Activated CD8-positive, alpha-beta T cell treated with anti-CD3 and anti-CD28 coated beads for 36 hours (primary cell): ENCODE measurements at regions not wholly inside any gene's neighbourhood (a gene's known extent, or its start where the extent isn't known, plus 50 kb on each side); places are given as distances from the start of the nearest gene placed in this dataset.

Experiments used
- ATAC-seq: fragments of 200-7000 bp; cut with Tn5 transposase; one replicate; pipeline ENCODE4 v1.10.0; 2021; ENCODE audit warnings: mild to moderate bottlenecking, moderate library complexity
- CTCF ChIA-PET: fragments of 350-600 bp; sonication (Branson Sonifier 250); formaldehyde crosslinking; loops from one replicate; lab custom pipeline; 2021; ENCODE audit warnings: antibody characterized with exemption; lab: Charles Lee
- POLR2A ChIA-PET: fragments of 350-600 bp; sonication (Branson Sonifier 250); formaldehyde crosslinking; loops from one replicate; lab custom pipeline; 2021; ENCODE audit warnings: antibody characterized with exemption; lab: Charles Lee
- DNase-seq: peaks from one replicate; pipeline ENCODE4 v3.0.0-alpha.2; 2020
- H3K27ac Mint-ChIP-seq: one replicate; pipeline ENCODE4 v1.8.0; 2021; ENCODE audit warnings: mild to moderate bottlenecking, mixed read lengths
- H3K27me3 Mint-ChIP-seq: one replicate; pipeline ENCODE4 v1.8.0; 2021; ENCODE audit warnings: mixed read lengths
- H3K36me3 Mint-ChIP-seq: one replicate; pipeline ENCODE4 v1.8.0; 2021; ENCODE audit warnings: low read depth, mixed read lengths
- H3K4me1 Mint-ChIP-seq: one replicate; pipeline ENCODE4 v1.8.0; 2021; ENCODE audit warnings: low read depth, mixed read lengths
- H3K4me3 Mint-ChIP-seq: one replicate; pipeline ENCODE4 v1.8.0; 2021; ENCODE audit warnings: mild to moderate bottlenecking, moderate library complexity, mixed read lengths
- H3K9me3 Mint-ChIP-seq: one replicate; pipeline ENCODE4 v1.8.0; 2021; ENCODE audit warnings: mixed read lengths
- intact Hi-C: fragments of 100-400 bp; cut with micrococcal nuclease; formaldehyde crosslinking; loops from one replicate; pipeline ENCODE4 v1.10.0; 2022
- TF ChIP-seq, protein P1 (sequence below): fragments of 200-600 bp; IDR thresholded peaks from one replicate; pipeline ENCODE4 v1.8.0; 2022; ENCODE audit warnings: antibody characterized with exemption, mild to moderate bottlenecking

DNA sequence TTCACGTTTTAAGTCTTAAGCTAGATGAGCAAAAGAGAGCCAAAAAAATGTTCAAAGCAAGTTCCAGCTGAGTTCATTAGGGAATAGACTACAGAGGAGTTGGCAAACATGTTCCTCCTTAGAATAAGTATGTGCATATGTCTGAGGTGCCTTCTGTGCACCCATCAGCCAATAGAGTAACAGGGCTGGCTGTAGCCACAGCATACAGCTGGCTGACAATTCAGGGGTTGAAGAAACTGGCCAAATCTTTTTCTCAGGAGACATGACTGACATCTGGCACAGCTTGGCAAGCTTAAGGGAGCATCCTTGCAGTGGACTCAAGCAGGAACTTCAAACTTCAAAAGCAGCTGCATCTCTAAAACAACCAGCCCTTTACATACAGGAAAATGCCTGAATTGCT, 414.8 kb upstream of the PCDH20 start:
- Mint-ChIP-seq H3K4me1 (no peaks in the 10 kb centered on the region), H3K27me3 (no peaks in the 10 kb centered on the region), H3K9me3 (peaks cover 8% of the 10 kb centered on the region), H3K4me3 (no peak overlapping the region), H3K27ac (no peak overlapping the region), H3K36me3 (no peaks in the 10 kb centered on the region)
- intact Hi-C loops: no loop called here
- ChIA-PET CTCF (no interaction called here), POLR2A (no interaction called here)
- DNase-seq (no peak), ATAC-seq (no peak)
- TF ChIP-seq, protein P1, sequence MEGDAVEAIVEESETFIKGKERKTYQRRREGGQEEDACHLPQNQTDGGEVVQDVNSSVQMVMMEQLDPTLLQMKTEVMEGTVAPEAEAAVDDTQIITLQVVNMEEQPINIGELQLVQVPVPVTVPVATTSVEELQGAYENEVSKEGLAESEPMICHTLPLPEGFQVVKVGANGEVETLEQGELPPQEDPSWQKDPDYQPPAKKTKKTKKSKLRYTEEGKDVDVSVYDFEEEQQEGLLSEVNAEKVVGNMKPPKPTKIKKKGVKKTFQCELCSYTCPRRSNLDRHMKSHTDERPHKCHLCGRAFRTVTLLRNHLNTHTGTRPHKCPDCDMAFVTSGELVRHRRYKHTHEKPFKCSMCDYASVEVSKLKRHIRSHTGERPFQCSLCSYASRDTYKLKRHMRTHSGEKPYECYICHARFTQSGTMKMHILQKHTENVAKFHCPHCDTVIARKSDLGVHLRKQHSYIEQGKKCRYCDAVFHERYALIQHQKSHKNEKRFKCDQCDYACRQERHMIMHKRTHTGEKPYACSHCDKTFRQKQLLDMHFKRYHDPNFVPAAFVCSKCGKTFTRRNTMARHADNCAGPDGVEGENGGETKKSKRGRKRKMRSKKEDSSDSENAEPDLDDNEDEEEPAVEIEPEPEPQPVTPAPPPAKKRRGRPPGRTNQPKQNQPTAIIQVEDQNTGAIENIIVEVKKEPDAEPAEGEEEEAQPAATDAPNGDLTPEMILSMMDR: no peak

GRCh38 chr13:61824168-61824567, 408.5 kb upstream of the PCDH20 start:
- no peak overlapping the region for H3K4me3 Mint-ChIP-seq
- ATAC-seq (no peak), DNase-seq (no peak)
- no peaks in the 10 kb centered on the region for H3K27me3 Mint-ChIP-seq
- ChIA-PET POLR2A (no interaction called here), CTCF (no interaction called here)
- TF ChIP-seq, protein P1: no peak
- H3K9me3 Mint-ChIP-seq: peaks cover 15% of the 10 kb centered on the region
- H3K27ac Mint-ChIP-seq: no peak overlapping the region
- no peaks in the 10 kb centered on the region for H3K4me1 Mint-ChIP-seq
- intact Hi-C loops: no loop called here
- H3K36me3 Mint-ChIP-seq: no peaks in the 10 kb centered on the region

GRCh38 chr13:61812286-61812685, 396.6 kb upstream of the PCDH20 start:
- no peak overlapping the region for H3K4me3 Mint-ChIP-seq
- H3K27me3 Mint-ChIP-seq: no peaks in the 10 kb centered on the region
- H3K27ac Mint-ChIP-seq: no peak overlapping the region
- POLR2A ChIA-PET: no interaction called here
- H3K9me3 Mint-ChIP-seq: peaks cover 11% of the 10 kb centered on the region
- DNase-seq (no peak), ATAC-seq (no peak)
- TF ChIP-seq, protein P1: no peak
- intact Hi-C loops: no loop called here
- CTCF ChIA-PET: no interaction called here
- H3K36me3 Mint-ChIP-seq: no peaks in the 10 kb centered on the region
- no peaks in the 10 kb centered on the region for H3K4me1 Mint-ChIP-seq

- H3K4me1 Mint-ChIP-seq: no peaks in the 10 kb centered on the region
- intact Hi-C loops: no loop called here
- no peak for DNase-seq
- no peak overlapping the region for H3K4me3 Mint-ChIP-seq
- ChIA-PET CTCF (no interaction called here), POLR2A (no interaction called here)
- TF ChIP-seq, protein P1: no peak
- no peaks in the 10 kb centered on the region for H3K36me3 Mint-ChIP-seq
- no peak overlapping the region for H3K27ac Mint-ChIP-seq
- no peak for ATAC-seq
- H3K9me3 Mint-ChIP-seq: peaks cover 15% of the 10 kb centered on the region
- H3K27me3 Mint-ChIP-seq: no peaks in the 10 kb centered on the region
Measured at GRCh38 chr13:61810065-61810464, 394.4 kb upstream of the PCDH20 start.

GRCh38 chr13:61797397-61797796, 381.7 kb upstream of the PCDH20 start:
- POLR2A ChIA-PET: no interaction called here
- H3K4me3 Mint-ChIP-seq: no peak overlapping the region
- TF ChIP-seq, protein P1: no peak
- H3K27ac Mint-ChIP-seq: no peak overlapping the region
- no peaks in the 10 kb centered on the region for H3K36me3 Mint-ChIP-seq
- peaks cover 8% of the 10 kb centered on the region for H3K9me3 Mint-ChIP-seq
- H3K27me3 Mint-ChIP-seq: no peaks in the 10 kb centered on the region
- no peak for ATAC-seq
- intact Hi-C loops: no loop called here
- no peak for DNase-seq
- CTCF ChIA-PET: no interaction called here
- no peaks in the 10 kb centered on the region for H3K4me1 Mint-ChIP-seq
